OCI-LY3 (cell line): ENCODE measurements at regions not wholly inside any gene's neighbourhood (a gene's known extent, or its start where the extent isn't known, plus 50 kb on each side); places are given as distances from the start of the nearest gene placed in this dataset.

Experiments used
- CTCF ChIP-seq: fragments of 200-600, 300-600 bp; sonication (generic); IDR thresholded peaks from 2 replicates; pipeline ENCODE4 v1.5.1; 2014; ENCODE audit warnings: antibody characterized with exemption, low read length, low read depth
- EZH2phosphoT487 ChIP-seq: fragments of 200-600 bp; shearing (Covaris generic); IDR thresholded peaks from 2 replicates; pipeline ENCODE4 v1.6.1; 2018; ENCODE audit warnings: antibody characterized with exemption, mixed run types, low read depth

DNA sequence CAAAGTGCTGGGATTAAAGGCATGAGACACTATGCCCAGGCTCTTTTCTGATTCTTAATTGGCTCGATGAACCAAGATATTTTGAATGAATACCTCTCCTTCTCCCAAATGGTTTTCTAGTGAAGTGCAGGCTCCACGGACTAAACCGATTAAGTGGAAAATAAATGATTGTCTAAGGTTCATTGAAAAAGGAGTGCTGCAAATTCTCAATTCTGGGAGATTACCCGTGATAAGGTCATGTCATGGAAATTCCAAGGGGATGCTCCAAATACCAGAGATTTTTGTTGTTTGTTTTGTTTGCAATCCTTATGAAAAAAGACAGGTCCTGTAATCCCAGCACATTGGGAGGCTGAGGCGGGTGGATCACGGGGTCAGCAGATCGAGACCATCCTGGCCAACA lies 406.9 kb upstream of the TBL1XR1 start:
- TF ChIP-seq EZH2phosphoT487, result no peak
- no peak for TF ChIP-seq CTCF
